ENCODE measurements at regions not wholly inside any gene's neighbourhood (a gene's known extent, or its start where the extent isn't known, plus 50 kb on each side); places are given as distances from the start of the nearest gene placed in this dataset.
"Not testable (repeated sequence)": the region's sequence is repeated elsewhere in the genome, so short reads cannot be mapped to it uniquely, and the experiment has no call there.

DNA sequence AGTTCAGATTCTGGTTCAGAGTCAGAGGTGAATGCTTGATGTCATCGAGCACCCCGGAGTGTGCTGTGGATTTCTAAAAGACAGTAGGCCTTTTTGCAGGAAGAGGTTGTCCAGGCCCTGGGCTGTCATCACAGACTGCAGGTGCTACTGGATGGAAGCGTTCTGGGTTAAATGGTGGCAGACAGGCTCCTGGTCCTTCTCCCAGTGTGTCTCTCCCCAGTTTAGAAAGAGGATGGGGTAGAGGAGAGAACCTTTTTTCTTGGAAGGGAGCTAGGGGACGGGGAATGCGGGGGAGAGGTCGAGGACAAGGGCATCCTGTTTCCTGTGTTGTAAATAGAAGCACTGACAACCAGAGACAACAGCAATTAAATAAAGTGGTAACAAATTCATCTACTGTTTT is 102.3 kb upstream of the NUDT6 start:
- WGBS (ENCODE audit: insufficient coverage), result 67% methylated on average over 3 of the region's 6 CpGs

DNA sequence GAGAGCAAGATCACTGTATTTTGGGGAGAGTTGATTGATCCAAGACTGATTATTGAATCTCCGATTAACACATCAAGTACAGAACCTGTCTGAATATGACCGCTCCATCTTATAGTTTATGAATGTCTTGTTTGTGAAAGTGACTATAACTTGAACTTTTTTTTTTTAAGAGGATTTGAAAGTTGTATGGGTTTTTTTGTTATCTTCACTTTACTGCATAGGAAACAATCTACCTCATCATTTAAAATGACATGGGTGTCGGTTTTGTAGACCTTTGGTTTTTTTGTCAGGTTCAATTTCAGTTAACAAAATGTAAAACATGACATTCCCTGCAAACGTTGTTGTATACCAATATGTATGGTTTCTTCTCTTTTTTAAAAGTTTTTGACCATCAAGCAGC is 103.0 kb upstream of the NUDT6 start:
- intact Hi-C loops (cut with micrococcal nuclease), result no loop called here
- H3K36me3 ChIP-seq (replicated peaks in 1 of 2; ENCODE audit: control insufficient read depth in 1 of 2, insufficient read depth in 2 of 2, low read length in 2 of 2), result peaks cover 3 to 5% of the 10 kb centered on the region in 2 donors
- no peaks in the 10 kb centered on the region for H4K20me1 ChIP-seq (ENCODE audit: insufficient read depth, low read length)
- H3K27me3 ChIP-seq (ENCODE audit: control insufficient read depth in 2 of 2, insufficient read depth in 2 of 2, low read length in 2 of 2), result no peaks in the 10 kb centered on the region
- Mint-ChIP-seq H3K4me3 (no peak overlapping the region), H3K36me3 (peaks cover 12 to 16% of the 10 kb centered on the region in 2 donors), H3K27ac (no peak overlapping the region), H3K9me3 (peaks cover 0 to 6% (median 0%) of the 10 kb centered on the region in 7 donors), H3K27me3 (ENCODE audit: low read depth in 3 of 3) (peaks cover 0 to 1% (median 0%) of the 10 kb centered on the region in 3 donors), H3K4me1 (peaks cover 2% of the 10 kb centered on the region)
- no peaks in the 10 kb centered on the region for H3K9me3 ChIP-seq (replicated peaks in 1 of 2; ENCODE audit: control insufficient read depth in 1 of 2, insufficient read depth in 1 of 2, low read length in 2 of 2)
- no peaks in the 10 kb centered on the region for H3K4me1 ChIP-seq (ENCODE audit: control insufficient read depth in 1 of 2, insufficient read depth in 2 of 2, low read length in 2 of 2)
- no peak overlapping the region for H3K4me2 ChIP-seq (replicated peaks; ENCODE audit: extremely low read depth, low read length, poor library complexity, severe bottlenecking)
- no peak overlapping the region for H3K27ac ChIP-seq (ENCODE audit: low read depth in 1 of 2, low read length in 2 of 2)
- TF ChIP-seq, protein P1, sequence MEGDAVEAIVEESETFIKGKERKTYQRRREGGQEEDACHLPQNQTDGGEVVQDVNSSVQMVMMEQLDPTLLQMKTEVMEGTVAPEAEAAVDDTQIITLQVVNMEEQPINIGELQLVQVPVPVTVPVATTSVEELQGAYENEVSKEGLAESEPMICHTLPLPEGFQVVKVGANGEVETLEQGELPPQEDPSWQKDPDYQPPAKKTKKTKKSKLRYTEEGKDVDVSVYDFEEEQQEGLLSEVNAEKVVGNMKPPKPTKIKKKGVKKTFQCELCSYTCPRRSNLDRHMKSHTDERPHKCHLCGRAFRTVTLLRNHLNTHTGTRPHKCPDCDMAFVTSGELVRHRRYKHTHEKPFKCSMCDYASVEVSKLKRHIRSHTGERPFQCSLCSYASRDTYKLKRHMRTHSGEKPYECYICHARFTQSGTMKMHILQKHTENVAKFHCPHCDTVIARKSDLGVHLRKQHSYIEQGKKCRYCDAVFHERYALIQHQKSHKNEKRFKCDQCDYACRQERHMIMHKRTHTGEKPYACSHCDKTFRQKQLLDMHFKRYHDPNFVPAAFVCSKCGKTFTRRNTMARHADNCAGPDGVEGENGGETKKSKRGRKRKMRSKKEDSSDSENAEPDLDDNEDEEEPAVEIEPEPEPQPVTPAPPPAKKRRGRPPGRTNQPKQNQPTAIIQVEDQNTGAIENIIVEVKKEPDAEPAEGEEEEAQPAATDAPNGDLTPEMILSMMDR (IDR thresholded peaks at IDR 0.05), result no peak
- H3K79me2 ChIP-seq (ENCODE audit: insufficient read depth, low read length), result no peaks in the 10 kb centered on the region
- H2AFZ ChIP-seq (ENCODE audit: insufficient read depth, low read depth, low read length, poor library complexity, severe bottlenecking), result no peak overlapping the region
- WGBS (ENCODE audit: insufficient coverage), result no CpG with 5 or more reads among the region's 4 CpGs
- no peak for DNase-seq
- no peak overlapping the region for H3K4me3 ChIP-seq (replicated peaks in 1 of 3; ENCODE audit: low read depth in 2 of 3, low read length in 3 of 3)
- no peak overlapping the region for H3K9ac ChIP-seq (ENCODE audit: insufficient read depth, low read length, poor library complexity, severe bottlenecking)

More for the DNA sequence above, 102.3 kb upstream of the NUDT6 start:
- H3K9me3 ChIP-seq (replicated peaks in 1 of 2; ENCODE audit: control insufficient read depth in 1 of 2, insufficient read depth in 1 of 2, low read length in 2 of 2), result no peaks in the 10 kb centered on the region
- H3K4me1 ChIP-seq (ENCODE audit: control insufficient read depth in 1 of 2, insufficient read depth in 2 of 2, low read length in 2 of 2), result no peaks in the 10 kb centered on the region
- intact Hi-C loops (cut with micrococcal nuclease), result no loop called here
- H3K4me2 ChIP-seq (replicated peaks; ENCODE audit: extremely low read depth, low read length, poor library complexity, severe bottlenecking), result no peak overlapping the region
- H3K27me3 ChIP-seq (ENCODE audit: control insufficient read depth in 2 of 2, insufficient read depth in 2 of 2, low read length in 2 of 2), result no peaks in the 10 kb centered on the region
- Mint-ChIP-seq H3K4me1 (peaks cover 2% of the 10 kb centered on the region), H3K36me3 (peaks cover 12 to 22% of the 10 kb centered on the region in 2 donors), H3K4me3 (no peak overlapping the region), H3K27me3 (ENCODE audit: low read depth in 3 of 3) (peaks cover 0 to 1% (median 0%) of the 10 kb centered on the region in 3 donors), H3K9me3 (peaks cover 0 to 6% (median 0%) of the 10 kb centered on the region in 7 donors), H3K27ac (peak overlapping the region in 1 of 7 donors; percentile 27)
- no peak for DNase-seq
- TF ChIP-seq, protein P1 (IDR thresholded peaks at IDR 0.05), result no peak
- H2AFZ ChIP-seq (ENCODE audit: insufficient read depth, low read depth, low read length, poor library complexity, severe bottlenecking), result no peak overlapping the region
- H4K20me1 ChIP-seq (ENCODE audit: insufficient read depth, low read length), result no peaks in the 10 kb centered on the region
- no peak overlapping the region for H3K27ac ChIP-seq (ENCODE audit: low read depth in 1 of 2, low read length in 2 of 2)
- no peaks in the 10 kb centered on the region for H3K79me2 ChIP-seq (ENCODE audit: insufficient read depth, low read length)
- H3K36me3 ChIP-seq (replicated peaks in 1 of 2; ENCODE audit: control insufficient read depth in 1 of 2, insufficient read depth in 2 of 2, low read length in 2 of 2), result peaks cover 3 to 5% of the 10 kb centered on the region in 2 donors
- no peak overlapping the region for H3K9ac ChIP-seq (ENCODE audit: insufficient read depth, low read length, poor library complexity, severe bottlenecking)
- no peak overlapping the region for H3K4me3 ChIP-seq (replicated peaks in 1 of 3; ENCODE audit: low read depth in 2 of 3, low read length in 3 of 3)

DNA sequence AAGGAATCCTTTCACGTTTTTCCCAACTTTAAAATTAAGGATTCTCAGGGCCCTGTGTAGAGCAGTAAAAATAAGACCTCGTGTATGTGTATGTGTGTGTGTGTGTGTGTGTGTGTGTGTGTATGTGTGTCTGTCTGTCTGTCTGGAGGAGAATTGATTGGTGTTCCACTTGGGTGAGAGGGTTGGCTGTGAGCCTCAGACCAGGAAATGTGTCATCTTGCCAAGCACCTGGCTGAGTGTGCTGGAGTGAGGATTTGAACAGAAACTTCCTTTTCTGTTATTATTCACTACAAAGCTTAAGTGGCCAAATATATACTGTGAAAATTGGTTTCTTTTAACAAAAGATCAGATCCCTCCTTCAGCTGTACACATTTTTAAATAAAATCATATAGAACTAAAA is 103.6 kb upstream of the NUDT6 start:
- H3K9ac ChIP-seq (ENCODE audit: insufficient read depth, low read length, poor library complexity, severe bottlenecking); H3K27ac ChIP-seq (ENCODE audit: low read depth in 1 of 2, low read length in 2 of 2); H3K4me1 Mint-ChIP-seq; H3K9me3 ChIP-seq (replicated peaks in 1 of 2; ENCODE audit: control insufficient read depth in 1 of 2, insufficient read depth in 1 of 2, low read length in 2 of 2); H2AFZ ChIP-seq (ENCODE audit: insufficient read depth, low read depth, low read length, poor library complexity, severe bottlenecking); H3K4me2 ChIP-seq (replicated peaks; ENCODE audit: extremely low read depth, low read length, poor library complexity, severe bottlenecking); H4K20me1 ChIP-seq (ENCODE audit: insufficient read depth, low read length); H3K9me3 Mint-ChIP-seq; H3K36me3 ChIP-seq (replicated peaks in 1 of 2; ENCODE audit: control insufficient read depth in 1 of 2, insufficient read depth in 2 of 2, low read length in 2 of 2); H3K4me3 Mint-ChIP-seq; H3K27me3 Mint-ChIP-seq (ENCODE audit: low read depth in 3 of 3); DNase-seq; H3K27me3 ChIP-seq (ENCODE audit: control insufficient read depth in 2 of 2, insufficient read depth in 2 of 2, low read length in 2 of 2); H3K4me1 ChIP-seq (ENCODE audit: control insufficient read depth in 1 of 2, insufficient read depth in 2 of 2, low read length in 2 of 2); H3K4me3 ChIP-seq (replicated peaks in 1 of 3; ENCODE audit: low read depth in 2 of 3, low read length in 3 of 3); H3K79me2 ChIP-seq (ENCODE audit: insufficient read depth, low read length); intact Hi-C loops (cut with micrococcal nuclease); H3K27ac Mint-ChIP-seq: not testable (repeated sequence)
- 100% methylated on average over 2 of the region's 2 CpGs for WGBS (ENCODE audit: insufficient coverage)
- H3K36me3 Mint-ChIP-seq, result peaks cover 12 to 16% of the 10 kb centered on the region in 2 donors
